ENCODE measurements at regions not wholly inside any gene's neighbourhood (a gene's known extent, or its start where the extent isn't known, plus 50 kb on each side); places are given as distances from the start of the nearest gene placed in this dataset.

DNA sequence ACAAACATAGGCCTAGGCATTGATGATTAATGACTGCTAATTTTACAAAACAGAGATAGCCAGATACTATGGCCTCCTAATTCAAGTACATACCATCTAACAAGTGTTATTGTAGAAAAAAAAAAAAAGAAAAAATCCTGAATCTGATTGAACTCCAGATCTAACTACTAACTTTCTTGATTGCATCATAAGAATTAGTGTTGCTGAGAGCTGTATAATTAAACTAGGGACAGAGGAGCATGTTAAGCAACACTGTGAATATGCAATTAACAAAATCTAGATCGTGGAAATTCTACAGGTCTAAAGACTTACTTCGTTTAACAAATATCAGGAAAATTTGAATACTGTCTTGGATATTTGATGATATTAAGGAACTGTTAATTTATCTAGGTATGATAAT lies 208.3 kb upstream of the ZNF608 start:
- no peak overlapping the region for H3K4me3 ChIP-seq
- H3K36me3 ChIP-seq (replicated peaks in 1 of 2) = no peaks in the 10 kb centered on the region
- no peaks in the 10 kb centered on the region for H3K4me1 ChIP-seq (replicated peaks in 1 of 2)
- no peak for TF ChIP-seq POLR2A (IDR thresholded peaks at IDR 0.05)
- TF ChIP-seq, protein P1, sequence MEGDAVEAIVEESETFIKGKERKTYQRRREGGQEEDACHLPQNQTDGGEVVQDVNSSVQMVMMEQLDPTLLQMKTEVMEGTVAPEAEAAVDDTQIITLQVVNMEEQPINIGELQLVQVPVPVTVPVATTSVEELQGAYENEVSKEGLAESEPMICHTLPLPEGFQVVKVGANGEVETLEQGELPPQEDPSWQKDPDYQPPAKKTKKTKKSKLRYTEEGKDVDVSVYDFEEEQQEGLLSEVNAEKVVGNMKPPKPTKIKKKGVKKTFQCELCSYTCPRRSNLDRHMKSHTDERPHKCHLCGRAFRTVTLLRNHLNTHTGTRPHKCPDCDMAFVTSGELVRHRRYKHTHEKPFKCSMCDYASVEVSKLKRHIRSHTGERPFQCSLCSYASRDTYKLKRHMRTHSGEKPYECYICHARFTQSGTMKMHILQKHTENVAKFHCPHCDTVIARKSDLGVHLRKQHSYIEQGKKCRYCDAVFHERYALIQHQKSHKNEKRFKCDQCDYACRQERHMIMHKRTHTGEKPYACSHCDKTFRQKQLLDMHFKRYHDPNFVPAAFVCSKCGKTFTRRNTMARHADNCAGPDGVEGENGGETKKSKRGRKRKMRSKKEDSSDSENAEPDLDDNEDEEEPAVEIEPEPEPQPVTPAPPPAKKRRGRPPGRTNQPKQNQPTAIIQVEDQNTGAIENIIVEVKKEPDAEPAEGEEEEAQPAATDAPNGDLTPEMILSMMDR (IDR thresholded peaks at IDR 0.05) = no peak
- H3K27ac ChIP-seq = no peak overlapping the region
- DNase-seq = no peak
- WGBS, 4 donors = 85 to 95% (median 92%) methylated on average over 2 of the region's 2 CpGs
- no peaks in the 10 kb centered on the region for H3K9me3 ChIP-seq (replicated peaks in 1 of 3)
- intact Hi-C loops (cut with DNase I) = no loop called here
- no peaks in the 10 kb centered on the region for H3K27me3 ChIP-seq

GRCh38 chr5:124956471-124957029 lies 210.1 kb upstream of the ZNF608 start:
- Histone ChIP-seq H3K27ac (no peak overlapping the region), H3K9me3 (replicated peaks in 1 of 3) (no peaks in the 10 kb centered on the region), H3K4me3 (no peak overlapping the region), H3K27me3 (no peaks in the 10 kb centered on the region), H3K36me3 (replicated peaks in 1 of 2) (no peaks in the 10 kb centered on the region), H3K4me1 (replicated peaks in 1 of 2) (no peaks in the 10 kb centered on the region)
- TF ChIP-seq, protein P1 (IDR thresholded peaks at IDR 0.05) = no peak
- TF ChIP-seq POLR2A (IDR thresholded peaks at IDR 0.05) = no peak
- WGBS, 4 donors = 89 to 93% (median 91%) methylated on average over 1 of the region's 1 CpG
- intact Hi-C loops (cut with DNase I) = no loop called here
- DNase-seq = no peak

GRCh38 chr5:124957063-124957462 lies 210.6 kb upstream of the ZNF608 start:
- no peak for DNase-seq
- Histone ChIP-seq H3K36me3 (replicated peaks in 1 of 2) (no peaks in the 10 kb centered on the region), H3K4me1 (replicated peaks in 1 of 2) (no peaks in the 10 kb centered on the region), H3K27ac (no peak overlapping the region), H3K4me3 (no peak overlapping the region), H3K9me3 (replicated peaks in 1 of 3) (no peaks in the 10 kb centered on the region), H3K27me3 (no peaks in the 10 kb centered on the region)
- TF ChIP-seq, protein P1 (IDR thresholded peaks at IDR 0.05) = no peak
- TF ChIP-seq POLR2A (IDR thresholded peaks at IDR 0.05) = no peak
- intact Hi-C loops (cut with DNase I) = no loop called here
- WGBS, 4 donors = 85 to 86% (median 85%) methylated on average over 5 of the region's 5 CpGs

DNA sequence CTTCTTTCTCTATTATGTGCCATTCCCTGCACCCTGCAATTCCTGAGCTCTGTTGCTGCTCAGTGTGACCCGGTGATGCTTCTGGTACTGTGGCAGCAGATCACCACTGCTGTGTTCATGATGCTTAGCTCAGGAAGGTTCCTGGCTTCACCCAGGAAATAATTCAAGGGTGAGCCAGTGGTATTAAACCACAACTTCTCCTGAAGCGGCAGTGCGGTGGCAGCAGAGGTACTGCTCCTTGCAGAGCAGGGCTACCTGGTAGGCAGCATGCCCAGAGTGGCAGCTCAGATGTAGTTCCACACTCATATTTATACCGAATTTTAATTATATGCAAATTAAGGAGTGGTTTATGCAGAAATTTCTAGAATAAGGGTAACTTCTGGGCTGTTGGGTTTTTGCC lies 213.8 kb upstream of the ZNF608 start:
- Histone ChIP-seq H3K4me1 (replicated peaks in 1 of 2) (no peaks in the 10 kb centered on the region), H3K9me3 (replicated peaks in 1 of 3) (no peaks in the 10 kb centered on the region), H3K27me3 (no peaks in the 10 kb centered on the region), H3K36me3 (replicated peaks in 1 of 2) (no peaks in the 10 kb centered on the region), H3K4me3 (no peak overlapping the region), H3K27ac (no peak overlapping the region)
- WGBS, 4 donors = 83 to 93% (median 90%) methylated on average over 4 of the region's 4 CpGs
- no peak for DNase-seq
- TF ChIP-seq POLR2A (IDR thresholded peaks at IDR 0.05) = no peak
- TF ChIP-seq, protein P1 (IDR thresholded peaks at IDR 0.05) = no peak
- intact Hi-C loops (cut with DNase I) = no loop called here
